ENCODE measurements at regions not wholly inside any gene's neighbourhood (a gene's known extent, or its start where the extent isn't known, plus 50 kb on each side); places are given as distances from the start of the nearest gene placed in this dataset.

DNA sequence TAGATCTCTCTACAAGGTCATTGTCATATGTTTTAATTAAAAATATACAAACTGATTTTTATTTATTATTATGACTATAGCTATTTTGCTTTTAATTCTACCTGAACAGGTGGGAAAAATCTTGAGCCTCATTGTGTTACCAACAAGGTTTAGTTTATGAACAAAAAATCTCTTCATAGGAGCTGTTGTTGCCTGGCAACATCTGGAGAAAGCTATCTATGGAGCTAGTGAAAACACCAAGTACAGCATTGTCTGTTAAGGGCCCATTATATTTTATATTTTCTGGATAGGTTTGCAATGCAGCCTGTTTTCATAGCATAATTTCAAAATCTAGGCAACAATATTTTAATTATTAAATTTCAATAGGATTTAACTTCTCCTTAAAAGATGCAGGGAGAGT is 383.0 kb upstream of the TMEFF2 start:
- TF ChIP-seq, protein P1, sequence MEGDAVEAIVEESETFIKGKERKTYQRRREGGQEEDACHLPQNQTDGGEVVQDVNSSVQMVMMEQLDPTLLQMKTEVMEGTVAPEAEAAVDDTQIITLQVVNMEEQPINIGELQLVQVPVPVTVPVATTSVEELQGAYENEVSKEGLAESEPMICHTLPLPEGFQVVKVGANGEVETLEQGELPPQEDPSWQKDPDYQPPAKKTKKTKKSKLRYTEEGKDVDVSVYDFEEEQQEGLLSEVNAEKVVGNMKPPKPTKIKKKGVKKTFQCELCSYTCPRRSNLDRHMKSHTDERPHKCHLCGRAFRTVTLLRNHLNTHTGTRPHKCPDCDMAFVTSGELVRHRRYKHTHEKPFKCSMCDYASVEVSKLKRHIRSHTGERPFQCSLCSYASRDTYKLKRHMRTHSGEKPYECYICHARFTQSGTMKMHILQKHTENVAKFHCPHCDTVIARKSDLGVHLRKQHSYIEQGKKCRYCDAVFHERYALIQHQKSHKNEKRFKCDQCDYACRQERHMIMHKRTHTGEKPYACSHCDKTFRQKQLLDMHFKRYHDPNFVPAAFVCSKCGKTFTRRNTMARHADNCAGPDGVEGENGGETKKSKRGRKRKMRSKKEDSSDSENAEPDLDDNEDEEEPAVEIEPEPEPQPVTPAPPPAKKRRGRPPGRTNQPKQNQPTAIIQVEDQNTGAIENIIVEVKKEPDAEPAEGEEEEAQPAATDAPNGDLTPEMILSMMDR (IDR thresholded peaks at IDR 0.05), result no peak
- no peak for TF ChIP-seq EZH2 (IDR thresholded peaks at IDR 0.05; ENCODE audit: borderline replicate concordance, insufficient read depth, low read depth, low read length, poor library complexity, severe bottlenecking)

All from B cell (primary cell).